CD4-positive, CD25-positive, alpha-beta regulatory T cell (primary cell): ENCODE measurements at regions not wholly inside any gene's neighbourhood (a gene's known extent, or its start where the extent isn't known, plus 50 kb on each side); places are given as distances from the start of the nearest gene placed in this dataset.
"Not testable (repeated sequence)": the region's sequence is repeated elsewhere in the genome, so short reads cannot be mapped to it uniquely, and the experiment has no call there.

Experiments used
- ATAC-seq, 2 donors: fragments of 150-1000 bp; cut with Tn5 transposase; one replicate each; pipeline ENCODE4 v1.10.0; 2021; ENCODE audit warnings: low read depth in 2 of 2, moderate number of reproducible peaks in 2 of 2, moderate library complexity in 1 of 2
- DNase-seq, 3 donors: peaks; one replicate each; pipeline versions ENCODE4 v3.0.0 to v3.0.0-alpha.2; 2012 to 2022; ENCODE audit warnings: mixed read lengths in 1 of 3
- H3K27ac ChIP-seq: one replicate; pipeline ENCODE4 v1.7.0; 2013; ENCODE audit warnings: mild to moderate bottlenecking, low read length; ENCODE audit not compliant: insufficient read depth, poor library complexity, severe bottlenecking
- H3K27me3 ChIP-seq: one replicate; pipeline ENCODE4 v1.7.0; 2013; ENCODE audit warnings: low read length; ENCODE audit not compliant: control insufficient read depth, insufficient read depth
- H3K36me3 ChIP-seq: one replicate; pipeline ENCODE4 v1.7.0; 2013; ENCODE audit warnings: mild to moderate bottlenecking, low read length, moderate library complexity; ENCODE audit not compliant: control insufficient read depth, insufficient read depth
- H3K4me1 ChIP-seq: 2 replicates; pipeline ENCODE4 v1.7.0; 2013; ENCODE audit warnings: mild to moderate bottlenecking, low read length; ENCODE audit not compliant: insufficient read depth, control insufficient read depth, poor library complexity, severe bottlenecking
- H3K4me3 ChIP-seq: one replicate; pipeline ENCODE4 v1.7.0; 2013; ENCODE audit warnings: low read depth, mild to moderate bottlenecking, low read length, moderate library complexity
- H3K9me3 ChIP-seq, 2 experiments: 1 replicate in 1 of 2; 2 replicates in 1 of 2; pipeline ENCODE4 v1.7.0; 2013; ENCODE audit warnings: low read length in 2 of 2, mild to moderate bottlenecking in 1 of 2, moderate library complexity in 1 of 2; ENCODE audit not compliant: control insufficient read depth in 2 of 2
- H3K27ac Mint-ChIP-seq, 3 donors: one replicate each; pipeline ENCODE4 v1.8.0; 2020 to 2022; ENCODE audit warnings: mild to moderate bottlenecking in 3 of 3, mixed read lengths in 3 of 3, moderate library complexity in 2 of 3
- H3K27me3 Mint-ChIP-seq: one replicate; pipeline ENCODE4 v1.8.0; 2022; ENCODE audit warnings: mild to moderate bottlenecking, mixed read lengths
- H3K36me3 Mint-ChIP-seq: one replicate; pipeline ENCODE4 v1.8.0; 2020; ENCODE audit warnings: mixed read lengths
- H3K4me1 Mint-ChIP-seq, 4 donors: one replicate each; pipeline ENCODE4 v1.8.0; 2020 to 2022; ENCODE audit warnings: mixed read lengths in 4 of 4, mild to moderate bottlenecking in 1 of 4
- H3K4me3 Mint-ChIP-seq, 4 donors: one replicate each; pipeline ENCODE4 v1.8.0; 2020 to 2022; ENCODE audit warnings: mild to moderate bottlenecking in 4 of 4, mixed read lengths in 4 of 4, moderate library complexity in 3 of 4
- H3K9me3 Mint-ChIP-seq, 7 donors: one replicate each; pipeline ENCODE4 v1.8.0; 2020 to 2022; ENCODE audit warnings: mixed read lengths in 7 of 7, mild to moderate bottlenecking in 3 of 7, moderate library complexity in 2 of 7

GRCh38 chr13:95420501-95420900, 119.2 kb upstream of the ABCC4 start:
- Mint-ChIP-seq H3K9me3 (no peaks in the 10 kb centered on the region), H3K4me3 (no peak overlapping the region)
- no peak for DNase-seq

GRCh38 chr13:95426631-95427030, 125.4 kb upstream of the ABCC4 start:
- Mint-ChIP-seq H3K4me1 (no peaks in the 10 kb centered on the region), H3K27me3 (peaks cover 15% of the 10 kb centered on the region), H3K36me3 (no peaks in the 10 kb centered on the region), H3K4me3 (no peak overlapping the region), H3K9me3 (peaks cover 0 to 4% (median 0%) of the 10 kb centered on the region in 7 donors), H3K27ac (no peak overlapping the region)
- Histone ChIP-seq H3K27me3 (no peaks in the 10 kb centered on the region), H3K9me3 (no peaks in the 10 kb centered on the region), H3K36me3 (no peaks in the 10 kb centered on the region), H3K4me3 (no peak overlapping the region), H3K27ac (no peak overlapping the region), H3K4me1 (no peaks in the 10 kb centered on the region)
- no peak for ATAC-seq
- no peak for DNase-seq

More at GRCh38 chr13:95420501-95420900, 119.2 kb upstream of the ABCC4 start:
- H3K27ac ChIP-seq: no peak overlapping the region
- Mint-ChIP-seq H3K4me1 (no peaks in the 10 kb centered on the region), H3K27ac (no peak overlapping the region), H3K27me3 (peaks cover 22% of the 10 kb centered on the region), H3K36me3 (no peaks in the 10 kb centered on the region)
- H3K36me3 ChIP-seq: no peaks in the 10 kb centered on the region
- no peak overlapping the region for H3K4me3 ChIP-seq
- ATAC-seq: no peak
- H3K27me3 ChIP-seq: peaks cover 5% of the 10 kb centered on the region
- H3K4me1 ChIP-seq: no peaks in the 10 kb centered on the region
- H3K9me3 ChIP-seq: no peaks in the 10 kb centered on the region

- H3K4me3 ChIP-seq, H3K27ac ChIP-seq, H3K9me3 ChIP-seq, DNase-seq, H3K4me1 Mint-ChIP-seq, ATAC-seq, H3K27me3 Mint-ChIP-seq, H3K9me3 Mint-ChIP-seq, H3K27ac Mint-ChIP-seq, H3K27me3 ChIP-seq, H3K4me3 Mint-ChIP-seq, H3K36me3 ChIP-seq, H3K36me3 Mint-ChIP-seq, H3K4me1 ChIP-seq: not testable (repeated sequence)
Observed at GRCh38 chr13:95430525-95430924, 122.0 kb upstream of the CLDN10 start.

DNA sequence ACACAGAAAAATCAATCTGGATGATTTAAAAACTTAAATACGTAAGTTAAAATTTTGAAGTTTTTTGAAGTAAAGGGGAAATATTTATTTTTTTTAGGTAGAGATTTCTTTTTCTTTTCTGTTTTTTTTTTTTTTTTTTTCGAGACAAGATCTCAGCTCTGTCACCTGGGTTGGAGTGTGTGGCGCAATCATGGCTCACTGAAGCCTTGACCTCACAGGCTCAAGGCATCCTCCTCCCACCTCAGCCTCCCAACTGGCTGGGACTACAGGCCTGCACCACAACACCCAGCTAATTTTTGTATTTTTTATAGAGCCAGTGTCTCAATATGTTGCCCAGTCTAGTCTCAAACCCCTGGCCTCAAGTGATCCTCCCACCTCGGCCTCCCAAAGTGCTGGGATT, 120.4 kb upstream of the CLDN10 start:
- Mint-ChIP-seq H3K27me3 (peaks cover under 1% of the 10 kb centered on the region), H3K4me3 (no peak overlapping the region), H3K27ac (no peak overlapping the region), H3K36me3 (no peaks in the 10 kb centered on the region), H3K4me1 (no peaks in the 10 kb centered on the region), H3K9me3 (peaks cover 0 to 3% (median 0%) of the 10 kb centered on the region in 7 donors)
- no peaks in the 10 kb centered on the region for H3K27me3 ChIP-seq
- no peak overlapping the region for H3K4me3 ChIP-seq
- no peak overlapping the region for H3K27ac ChIP-seq
- H3K4me1 ChIP-seq: no peaks in the 10 kb centered on the region
- H3K9me3 ChIP-seq: no peaks in the 10 kb centered on the region
- no peak for ATAC-seq
- no peak for DNase-seq
- H3K36me3 ChIP-seq: no peaks in the 10 kb centered on the region

DNA sequence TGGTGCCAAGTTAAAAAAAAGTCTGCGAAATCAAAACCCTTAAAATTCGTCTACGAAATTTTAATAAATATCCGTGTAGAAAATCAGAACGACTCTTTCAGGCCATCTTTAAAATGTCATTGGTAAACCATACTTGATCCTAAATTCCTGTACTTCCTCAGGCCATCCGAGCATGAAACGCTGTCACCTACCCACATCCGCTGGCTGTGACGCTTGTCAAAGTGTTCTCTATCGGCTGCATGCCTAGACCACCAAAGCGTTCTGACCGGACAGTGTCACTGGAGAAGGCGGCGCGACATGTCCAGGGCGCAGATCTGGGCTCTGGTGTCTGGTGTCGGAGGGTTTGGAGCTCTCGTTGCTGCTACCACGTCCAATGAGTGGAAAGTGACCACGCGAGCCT, 119.0 kb upstream of the CLDN10 start:
- no peaks in the 10 kb centered on the region for H3K9me3 ChIP-seq
- Mint-ChIP-seq H3K9me3 (peaks cover 0 to 2% (median 0%) of the 10 kb centered on the region in 7 donors), H3K36me3 (no peaks in the 10 kb centered on the region), H3K27me3 (no peaks in the 10 kb centered on the region), H3K4me3 (no peak overlapping the region), H3K4me1 (no peaks in the 10 kb centered on the region), H3K27ac (no peak overlapping the region)
- no peaks in the 10 kb centered on the region for H3K27me3 ChIP-seq
- no peaks in the 10 kb centered on the region for H3K4me1 ChIP-seq
- no peak for DNase-seq
- ATAC-seq: no peak
- no peak overlapping the region for H3K4me3 ChIP-seq
- H3K36me3 ChIP-seq: no peaks in the 10 kb centered on the region
- no peak overlapping the region for H3K27ac ChIP-seq

DNA sequence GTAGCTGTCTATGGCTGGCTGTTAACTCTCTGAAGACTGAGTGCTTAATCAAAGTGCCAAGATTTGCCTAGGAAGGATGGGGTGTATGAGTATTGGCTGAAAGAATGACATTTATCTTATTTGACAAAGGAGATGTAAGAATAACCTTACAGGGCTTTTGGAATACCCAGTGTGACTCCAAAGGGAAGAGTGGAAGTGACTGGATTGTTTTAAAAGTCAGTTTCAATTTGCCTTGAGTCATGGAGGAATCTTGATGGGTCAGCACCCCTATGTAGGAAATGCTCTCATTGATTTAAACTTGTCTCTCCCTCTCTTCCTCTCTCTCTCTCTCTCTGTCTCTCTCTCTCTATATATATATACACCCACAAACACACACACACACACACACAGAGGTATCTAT, 118.4 kb upstream of the CLDN10 start:
- no peak for ATAC-seq
- Histone ChIP-seq H3K27me3 (no peaks in the 10 kb centered on the region), H3K4me3 (no peak overlapping the region), H3K36me3 (no peaks in the 10 kb centered on the region), H3K9me3 (no peaks in the 10 kb centered on the region), H3K27ac (no peak overlapping the region), H3K4me1 (no peaks in the 10 kb centered on the region)
- no peak for DNase-seq
- Mint-ChIP-seq H3K27ac (no peak overlapping the region), H3K4me1 (no peaks in the 10 kb centered on the region), H3K27me3 (no peaks in the 10 kb centered on the region), H3K4me3 (no peak overlapping the region), H3K36me3 (no peaks in the 10 kb centered on the region), H3K9me3 (peaks cover 0 to 2% (median 0%) of the 10 kb centered on the region in 7 donors)

DNA sequence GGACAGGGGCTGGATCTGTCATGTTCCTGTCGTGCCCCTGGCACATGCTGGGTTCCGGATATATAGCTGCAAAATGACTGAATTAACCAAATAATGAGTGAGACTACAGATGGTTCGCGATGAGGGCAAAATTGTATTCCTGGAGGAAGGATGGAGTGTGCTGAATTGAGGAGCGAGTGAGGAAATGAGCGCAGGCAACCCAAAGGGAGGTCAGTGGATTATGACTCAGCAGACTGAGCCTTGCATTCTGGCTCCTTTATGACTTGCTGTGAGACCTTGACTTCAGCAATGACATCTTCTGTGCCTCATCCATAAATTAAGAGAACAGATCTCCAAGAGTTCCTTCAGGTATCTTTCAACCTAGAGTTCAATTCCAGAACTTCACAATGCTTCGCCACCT, 115.0 kb upstream of the CLDN10 start:
- Histone ChIP-seq H3K36me3 (no peaks in the 10 kb centered on the region), H3K4me1 (no peaks in the 10 kb centered on the region), H3K4me3 (no peak overlapping the region), H3K27me3 (no peaks in the 10 kb centered on the region), H3K9me3 (no peaks in the 10 kb centered on the region), H3K27ac (no peak overlapping the region)
- no peaks in the 10 kb centered on the region for H3K9me3 Mint-ChIP-seq
- H3K27me3 Mint-ChIP-seq: no peaks in the 10 kb centered on the region
- H3K27ac Mint-ChIP-seq: no peak overlapping the region
- no peak overlapping the region for H3K4me3 Mint-ChIP-seq
- no peaks in the 10 kb centered on the region for H3K4me1 Mint-ChIP-seq
- DNase-seq (no peak), ATAC-seq (no peak)
- no peaks in the 10 kb centered on the region for H3K36me3 Mint-ChIP-seq

DNA sequence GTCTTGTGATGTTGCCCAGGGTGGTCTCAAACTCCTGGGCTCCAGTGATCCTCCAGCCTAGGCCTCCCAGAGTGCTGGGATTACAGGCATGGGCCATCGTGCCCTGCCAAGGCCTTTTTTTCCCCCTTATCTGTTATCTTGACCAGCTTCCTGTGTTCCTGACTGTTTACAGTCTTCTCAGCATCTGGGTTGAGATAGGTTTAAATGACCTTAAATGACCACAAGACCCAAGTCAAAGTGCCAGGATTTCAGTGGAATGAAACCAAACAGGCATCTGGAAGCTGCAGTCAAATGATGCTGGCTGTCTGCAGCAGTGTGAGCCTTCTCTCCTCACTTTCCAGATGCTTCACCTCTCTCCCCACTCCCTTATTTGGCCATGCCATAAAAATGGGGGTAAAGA, 114.2 kb upstream of the CLDN10 start:
- no peak overlapping the region for H3K27ac Mint-ChIP-seq
- no peak overlapping the region for H3K4me3 Mint-ChIP-seq
- H3K27me3 Mint-ChIP-seq: no peaks in the 10 kb centered on the region

More for the DNA sequence above, 114.2 kb upstream of the CLDN10 start:
- Mint-ChIP-seq H3K36me3 (no peaks in the 10 kb centered on the region), H3K9me3 (no peaks in the 10 kb centered on the region), H3K4me1 (no peaks in the 10 kb centered on the region)
- Histone ChIP-seq H3K27me3 (no peaks in the 10 kb centered on the region), H3K36me3 (no peaks in the 10 kb centered on the region), H3K4me3 (no peak overlapping the region), H3K27ac (no peak overlapping the region), H3K4me1 (no peaks in the 10 kb centered on the region), H3K9me3 (no peaks in the 10 kb centered on the region)
- DNase-seq (no peak), ATAC-seq (no peak)
